ENCODE measurements at regions not wholly inside any gene's neighbourhood (a gene's known extent, or its start where the extent isn't known, plus 50 kb on each side); places are given as distances from the start of the nearest gene placed in this dataset.

- Mint-ChIP-seq H3K36me3 (ENCODE audit: low read depth) (no peaks in the 10 kb centered on the region), H3K4me3 (no peak overlapping the region), H3K27me3 (peaks cover 6% of the 10 kb centered on the region), H3K9me3 (no peaks in the 10 kb centered on the region), H3K27ac (no peak overlapping the region), H3K4me1 (ENCODE audit: low read depth) (no peaks in the 10 kb centered on the region)
These were observed 434.1 kb downstream of the ANKRD50 start for GRCh38 chr4:124278477-124278876.

- Mint-ChIP-seq H3K36me3 (ENCODE audit: low read depth) (no peaks in the 10 kb centered on the region), H3K4me1 (ENCODE audit: low read depth) (no peaks in the 10 kb centered on the region), H3K27ac (no peak overlapping the region), H3K9me3 (no peaks in the 10 kb centered on the region), H3K4me3 (no peak overlapping the region), H3K27me3 (no peaks in the 10 kb centered on the region)
These were observed 432.8 kb downstream of the ANKRD50 start for GRCh38 chr4:124279741-124280140.

GRCh38 chr4:124282301-124282898 lies 430.1 kb downstream of the ANKRD50 start:
- H3K9me3 Mint-ChIP-seq = no peaks in the 10 kb centered on the region
- no peaks in the 10 kb centered on the region for H3K27me3 Mint-ChIP-seq
- H3K27ac Mint-ChIP-seq = no peak overlapping the region
- no peaks in the 10 kb centered on the region for H3K36me3 Mint-ChIP-seq (ENCODE audit: low read depth)
- H3K4me3 Mint-ChIP-seq = no peak overlapping the region
- no peaks in the 10 kb centered on the region for H3K4me1 Mint-ChIP-seq (ENCODE audit: low read depth)

- Mint-ChIP-seq H3K4me3 (no peak overlapping the region), H3K4me1 (ENCODE audit: low read depth) (no peaks in the 10 kb centered on the region), H3K27ac (no peak overlapping the region), H3K27me3 (peaks cover 12% of the 10 kb centered on the region), H3K36me3 (ENCODE audit: low read depth) (no peaks in the 10 kb centered on the region), H3K9me3 (no peaks in the 10 kb centered on the region)
These were observed 423.6 kb downstream of the ANKRD50 start for GRCh38 chr4:124288706-124289486.

- Mint-ChIP-seq H3K27ac (no peak overlapping the region), H3K27me3 (peaks cover 17% of the 10 kb centered on the region), H3K9me3 (no peaks in the 10 kb centered on the region), H3K4me3 (no peak overlapping the region), H3K4me1 (ENCODE audit: low read depth) (no peaks in the 10 kb centered on the region), H3K36me3 (ENCODE audit: low read depth) (no peaks in the 10 kb centered on the region)
These were observed 421.9 kb downstream of the ANKRD50 start for GRCh38 chr4:124290678-124291077.

GRCh38 chr4:124295413-124295812 lies 417.1 kb downstream of the ANKRD50 start:
- no peaks in the 10 kb centered on the region for H3K9me3 Mint-ChIP-seq
- H3K27ac Mint-ChIP-seq = no peak overlapping the region
- H3K36me3 Mint-ChIP-seq (ENCODE audit: low read depth) = no peaks in the 10 kb centered on the region
- peaks cover 17% of the 10 kb centered on the region for H3K27me3 Mint-ChIP-seq
- no peaks in the 10 kb centered on the region for H3K4me1 Mint-ChIP-seq (ENCODE audit: low read depth)
- no peak overlapping the region for H3K4me3 Mint-ChIP-seq

GRCh38 chr4:124304941-124305340 lies 407.6 kb downstream of the ANKRD50 start:
- Mint-ChIP-seq H3K36me3 (ENCODE audit: low read depth) (no peaks in the 10 kb centered on the region), H3K27me3 (no peaks in the 10 kb centered on the region), H3K4me1 (ENCODE audit: low read depth) (no peaks in the 10 kb centered on the region), H3K9me3 (no peaks in the 10 kb centered on the region), H3K27ac (no peak overlapping the region), H3K4me3 (no peak overlapping the region)

- H3K9me3 Mint-ChIP-seq = no peaks in the 10 kb centered on the region
- no peaks in the 10 kb centered on the region for H3K36me3 Mint-ChIP-seq (ENCODE audit: low read depth)
- H3K4me1 Mint-ChIP-seq (ENCODE audit: low read depth) = no peaks in the 10 kb centered on the region
- no peaks in the 10 kb centered on the region for H3K27me3 Mint-ChIP-seq
- no peak overlapping the region for H3K4me3 Mint-ChIP-seq
- no peak overlapping the region for H3K27ac Mint-ChIP-seq
These were observed 406.2 kb downstream of the ANKRD50 start for GRCh38 chr4:124306352-124306751.

- Mint-ChIP-seq H3K27me3 (no peaks in the 10 kb centered on the region), H3K4me3 (no peak overlapping the region), H3K4me1 (ENCODE audit: low read depth) (no peaks in the 10 kb centered on the region), H3K36me3 (ENCODE audit: low read depth) (no peaks in the 10 kb centered on the region), H3K27ac (no peak overlapping the region), H3K9me3 (no peaks in the 10 kb centered on the region)
These were observed 405.4 kb downstream of the ANKRD50 start for GRCh38 chr4:124307143-124307542.

GRCh38 chr4:124318292-124318691 lies 394.2 kb downstream of the ANKRD50 start:
- Mint-ChIP-seq H3K27me3 (peaks cover 9% of the 10 kb centered on the region), H3K4me3 (no peak overlapping the region), H3K36me3 (ENCODE audit: low read depth) (no peaks in the 10 kb centered on the region), H3K9me3 (no peaks in the 10 kb centered on the region), H3K4me1 (ENCODE audit: low read depth) (no peaks in the 10 kb centered on the region), H3K27ac (no peak overlapping the region)

- Mint-ChIP-seq H3K36me3 (ENCODE audit: low read depth) (no peaks in the 10 kb centered on the region), H3K9me3 (no peaks in the 10 kb centered on the region), H3K4me3 (no peak overlapping the region), H3K27me3 (peaks cover 4% of the 10 kb centered on the region), H3K4me1 (ENCODE audit: low read depth) (no peaks in the 10 kb centered on the region), H3K27ac (no peak overlapping the region)
These were observed 391.2 kb downstream of the ANKRD50 start for GRCh38 chr4:124321364-124321763.

GRCh38 chr4:124322234-124323065 lies 390.1 kb downstream of the ANKRD50 start:
- Mint-ChIP-seq H3K9me3 (no peaks in the 10 kb centered on the region), H3K4me3 (no peak overlapping the region)

GRCh38 chr4:124325690-124326089 lies 386.8 kb downstream of the ANKRD50 start:
- Mint-ChIP-seq H3K4me1 (ENCODE audit: low read depth) (no peaks in the 10 kb centered on the region), H3K4me3 (no peak overlapping the region), H3K27me3 (no peaks in the 10 kb centered on the region), H3K27ac (no peak overlapping the region), H3K36me3 (ENCODE audit: low read depth) (no peaks in the 10 kb centered on the region), H3K9me3 (no peaks in the 10 kb centered on the region)

More at GRCh38 chr4:124322234-124323065, 390.1 kb downstream of the ANKRD50 start:
- Mint-ChIP-seq H3K27me3 (no peaks in the 10 kb centered on the region), H3K4me1 (ENCODE audit: low read depth) (no peaks in the 10 kb centered on the region), H3K36me3 (ENCODE audit: low read depth) (no peaks in the 10 kb centered on the region), H3K27ac (no peak overlapping the region)

GRCh38 chr4:124329134-124329533 lies 383.4 kb downstream of the ANKRD50 start:
- Mint-ChIP-seq H3K4me1 (ENCODE audit: low read depth) (no peaks in the 10 kb centered on the region), H3K27ac (no peak overlapping the region), H3K36me3 (ENCODE audit: low read depth) (no peaks in the 10 kb centered on the region)

GRCh38 chr4:124330045-124330444 lies 382.5 kb downstream of the ANKRD50 start:
- no peak overlapping the region for H3K4me3 Mint-ChIP-seq
- no peaks in the 10 kb centered on the region for H3K4me1 Mint-ChIP-seq (ENCODE audit: low read depth)
- no peaks in the 10 kb centered on the region for H3K36me3 Mint-ChIP-seq (ENCODE audit: low read depth)
- no peaks in the 10 kb centered on the region for H3K27me3 Mint-ChIP-seq
- no peak overlapping the region for H3K27ac Mint-ChIP-seq
- H3K9me3 Mint-ChIP-seq = no peaks in the 10 kb centered on the region

More at GRCh38 chr4:124329134-124329533, 383.4 kb downstream of the ANKRD50 start:
- H3K9me3 Mint-ChIP-seq = no peaks in the 10 kb centered on the region
- no peak overlapping the region for H3K4me3 Mint-ChIP-seq
- no peaks in the 10 kb centered on the region for H3K27me3 Mint-ChIP-seq

All from stimulated activated naive CD8-positive, alpha-beta T cell treated with anti-CD3 and anti-CD28 coated beads, Interleukin-15, Interleukin-2, amounts not matched to agents 100 ng/mL and 50 ng/mL, for 24 hours (primary cell).